Muscle of leg (tissue), 3 donors: ENCODE measurements at regions not wholly inside any gene's neighbourhood (a gene's known extent, or its start where the extent isn't known, plus 50 kb on each side); places are given as distances from the start of the nearest gene placed in this dataset.

Experiments used
- DNase-seq: peaks from one replicate; pipeline ENCODE4 v3.0.0; 2013
- H3K27ac ChIP-seq: one replicate; pipeline ENCODE4 v1.5.1; 2013; ENCODE audit warnings: mild to moderate bottlenecking, low read length, control low read depth
- H3K27me3 ChIP-seq: one replicate; pipeline ENCODE4 v1.6.1; 2013; ENCODE audit warnings: low read length; ENCODE audit not compliant: control insufficient read depth, insufficient read depth
- H3K36me3 ChIP-seq: one replicate; pipeline ENCODE4 v1.6.1; 2013; ENCODE audit warnings: low read length; ENCODE audit not compliant: control insufficient read depth, insufficient read depth
- H3K4me1 ChIP-seq: one replicate; pipeline ENCODE4 v1.6.1; 2013; ENCODE audit warnings: low read length; ENCODE audit not compliant: control insufficient read depth, insufficient read depth
- H3K4me3 ChIP-seq: one replicate; pipeline ENCODE4 v1.5.1; 2013; ENCODE audit warnings: low read length, control low read depth
- H3K9me3 ChIP-seq: replicated peaks from 2 replicates; pipeline ENCODE4 v1.6.1; 2013; ENCODE audit warnings: low read depth, low read length; ENCODE audit not compliant: control insufficient read depth
- WGBS: methylation state at CpG from one replicate; pipeline ENCODE4 v1.1.5; 2013; ENCODE audit warnings: missing lambda C conversion rate; ENCODE audit not compliant: insufficient coverage; 5-methylcytosine and 5-hydroxymethylcytosine counted together

GRCh38 chr3:124529826-124530571, 200.3 kb upstream of the UMPS start:
- Histone ChIP-seq H3K27me3 (no peaks in the 10 kb centered on the region), H3K36me3 (no peaks in the 10 kb centered on the region), H3K4me3 (no peak overlapping the region), H3K27ac (no peak overlapping the region), H3K4me1 (no peaks in the 10 kb centered on the region), H3K9me3 (peaks cover 5% of the 10 kb centered on the region)
- 80% methylated on average over 1 of the region's 3 CpGs for WGBS
- no peak for DNase-seq

GRCh38 chr3:124530916-124531315, 199.3 kb upstream of the UMPS start:
- Histone ChIP-seq H3K9me3 (no peaks in the 10 kb centered on the region), H3K4me3 (no peak overlapping the region), H3K4me1 (no peaks in the 10 kb centered on the region), H3K36me3 (no peaks in the 10 kb centered on the region), H3K27me3 (no peaks in the 10 kb centered on the region), H3K27ac (no peak overlapping the region)
- DNase-seq = no peak

GRCh38 chr3:124532071-124532470, 198.2 kb upstream of the UMPS start:
- Histone ChIP-seq H3K9me3 (no peaks in the 10 kb centered on the region), H3K36me3 (no peaks in the 10 kb centered on the region), H3K27me3 (no peaks in the 10 kb centered on the region), H3K27ac (no peak overlapping the region), H3K4me1 (no peaks in the 10 kb centered on the region), H3K4me3 (no peak overlapping the region)
- no peak for DNase-seq
- WGBS = no CpG with 5 or more reads among the region's 1 CpG

- no CpG with 5 or more reads among the region's 1 CpG for WGBS
- Histone ChIP-seq H3K4me3 (no peak overlapping the region), H3K4me1 (no peaks in the 10 kb centered on the region)
Measured at GRCh38 chr3:124535306-124535705, 194.9 kb upstream of the UMPS start.

GRCh38 chr3:124540550-124541211, 189.6 kb upstream of the UMPS start:
- no peaks in the 10 kb centered on the region for H3K4me1 ChIP-seq
- DNase-seq = no peak
- H3K4me3 ChIP-seq = no peak overlapping the region
- no peaks in the 10 kb centered on the region for H3K27me3 ChIP-seq
- H3K36me3 ChIP-seq = no peaks in the 10 kb centered on the region
- no peak overlapping the region for H3K27ac ChIP-seq
- H3K9me3 ChIP-seq = no peaks in the 10 kb centered on the region
- 79% methylated on average over 3 of the region's 6 CpGs for WGBS

More at GRCh38 chr3:124535306-124535705, 194.9 kb upstream of the UMPS start:
- DNase-seq = no peak
- H3K36me3 ChIP-seq = no peaks in the 10 kb centered on the region
- no peaks in the 10 kb centered on the region for H3K27me3 ChIP-seq
- H3K27ac ChIP-seq = no peak overlapping the region
- no peaks in the 10 kb centered on the region for H3K9me3 ChIP-seq

- H3K4me3 ChIP-seq = no peak overlapping the region
- no peaks in the 10 kb centered on the region for H3K4me1 ChIP-seq
- no peaks in the 10 kb centered on the region for H3K36me3 ChIP-seq
- H3K9me3 ChIP-seq = no peaks in the 10 kb centered on the region
- H3K27ac ChIP-seq = no peak overlapping the region
- DNase-seq = no peak
- H3K27me3 ChIP-seq = no peaks in the 10 kb centered on the region
- WGBS = no CpG with 5 or more reads among the region's 6 CpGs
Measured at GRCh38 chr3:124542214-124542869, 187.9 kb upstream of the UMPS start.

- H3K36me3 ChIP-seq = no peaks in the 10 kb centered on the region
- H3K4me1 ChIP-seq = no peaks in the 10 kb centered on the region
- no peak overlapping the region for H3K4me3 ChIP-seq
- no peaks in the 10 kb centered on the region for H3K9me3 ChIP-seq
- no peak overlapping the region for H3K27ac ChIP-seq
- H3K27me3 ChIP-seq = no peaks in the 10 kb centered on the region
- no peak for DNase-seq
- no CpG with 5 or more reads among the region's 3 CpGs for WGBS
Measured at GRCh38 chr3:124545891-124546290, 184.4 kb upstream of the UMPS start.

- H3K4me1 ChIP-seq = peaks cover under 1% of the 10 kb centered on the region
- H3K27ac ChIP-seq = no peak overlapping the region
- H3K4me3 ChIP-seq = no peak overlapping the region
- H3K36me3 ChIP-seq = no peaks in the 10 kb centered on the region
- no peaks in the 10 kb centered on the region for H3K27me3 ChIP-seq
- 92% methylated on average over 3 of the region's 5 CpGs for WGBS
- DNase-seq = no peak
- H3K9me3 ChIP-seq = no peaks in the 10 kb centered on the region
Measured at GRCh38 chr3:124552224-124552623, 178.0 kb upstream of the UMPS start.

GRCh38 chr3:124553178-124553577, 177.1 kb upstream of the UMPS start:
- 50% methylated on average over 1 of the region's 3 CpGs for WGBS
- no peaks in the 10 kb centered on the region for H3K9me3 ChIP-seq
- no peak for DNase-seq
- H3K27me3 ChIP-seq = no peaks in the 10 kb centered on the region
- H3K27ac ChIP-seq = no peak overlapping the region
- H3K4me1 ChIP-seq = peaks cover 8% of the 10 kb centered on the region
- no peaks in the 10 kb centered on the region for H3K36me3 ChIP-seq
- H3K4me3 ChIP-seq = no peak overlapping the region

- Histone ChIP-seq H3K4me3 (no peak overlapping the region), H3K9me3 (no peaks in the 10 kb centered on the region), H3K4me1 (peaks cover 21% of the 10 kb centered on the region), H3K27ac (no peak overlapping the region), H3K27me3 (no peaks in the 10 kb centered on the region), H3K36me3 (no peaks in the 10 kb centered on the region)
- no peak for DNase-seq
- no CpG with 5 or more reads among the region's 2 CpGs for WGBS
Measured at GRCh38 chr3:124556636-124557035, 173.6 kb upstream of the UMPS start.
